ENCODE measurements at regions not wholly inside any gene's neighbourhood (a gene's known extent, or its start where the extent isn't known, plus 50 kb on each side); places are given as distances from the start of the nearest gene placed in this dataset.

DNA sequence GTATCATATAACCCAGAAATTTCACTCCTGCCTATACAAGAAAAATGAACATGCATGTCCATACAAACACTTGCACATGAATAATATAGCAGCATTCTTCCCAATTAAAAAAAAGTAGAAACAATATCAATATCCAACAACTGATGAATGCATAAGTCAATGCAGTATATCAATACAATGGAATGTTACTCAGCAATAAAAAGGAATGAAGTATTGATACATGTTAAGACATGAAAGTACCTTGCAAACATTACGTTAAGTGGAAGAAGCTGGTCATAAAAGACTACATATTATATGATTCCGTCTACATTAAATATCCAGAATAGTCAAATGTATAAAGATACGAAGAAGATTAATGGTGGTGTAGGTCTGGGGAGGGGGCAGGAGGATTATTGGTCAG, 73.9 kb upstream of the DRD2 start:
- Histone ChIP-seq H3F3A (ENCODE audit: low read depth) (no peaks in the 10 kb centered on the region), H3K9me3 (ENCODE audit: insufficient read depth, low read depth, low read length) (no peaks in the 10 kb centered on the region), H3K9me2 (replicated peaks; ENCODE audit: low read depth, low read length) (no peaks in the 10 kb centered on the region), H3K4me1 (ENCODE audit: insufficient read depth, low read length, poor library complexity, severe bottlenecking) (no peaks in the 10 kb centered on the region), H3K36me3 (ENCODE audit: insufficient read depth, low read length) (no peaks in the 10 kb centered on the region), H4K20me1 (ENCODE audit: insufficient read depth, low read length, poor library complexity, severe bottlenecking) (no peaks in the 10 kb centered on the region), H3K79me2 (ENCODE audit: insufficient read depth, low read length) (no peaks in the 10 kb centered on the region), H2AFZ (ENCODE audit: low read length) (no peak overlapping the region), H3K4me2 (ENCODE audit: low read depth, low read length, poor library complexity, severe bottlenecking) (no peak overlapping the region), H3K9ac (ENCODE audit: low read depth, low read length, poor library complexity, severe bottlenecking) (no peak overlapping the region), H3K4me3 (ENCODE audit: low read length, poor library complexity, severe bottlenecking) (no peak overlapping the region), H3K27me3 (ENCODE audit: insufficient read depth, low read length, poor library complexity, severe bottlenecking) (no peaks in the 10 kb centered on the region)
- TF ChIP-seq, protein P1, sequence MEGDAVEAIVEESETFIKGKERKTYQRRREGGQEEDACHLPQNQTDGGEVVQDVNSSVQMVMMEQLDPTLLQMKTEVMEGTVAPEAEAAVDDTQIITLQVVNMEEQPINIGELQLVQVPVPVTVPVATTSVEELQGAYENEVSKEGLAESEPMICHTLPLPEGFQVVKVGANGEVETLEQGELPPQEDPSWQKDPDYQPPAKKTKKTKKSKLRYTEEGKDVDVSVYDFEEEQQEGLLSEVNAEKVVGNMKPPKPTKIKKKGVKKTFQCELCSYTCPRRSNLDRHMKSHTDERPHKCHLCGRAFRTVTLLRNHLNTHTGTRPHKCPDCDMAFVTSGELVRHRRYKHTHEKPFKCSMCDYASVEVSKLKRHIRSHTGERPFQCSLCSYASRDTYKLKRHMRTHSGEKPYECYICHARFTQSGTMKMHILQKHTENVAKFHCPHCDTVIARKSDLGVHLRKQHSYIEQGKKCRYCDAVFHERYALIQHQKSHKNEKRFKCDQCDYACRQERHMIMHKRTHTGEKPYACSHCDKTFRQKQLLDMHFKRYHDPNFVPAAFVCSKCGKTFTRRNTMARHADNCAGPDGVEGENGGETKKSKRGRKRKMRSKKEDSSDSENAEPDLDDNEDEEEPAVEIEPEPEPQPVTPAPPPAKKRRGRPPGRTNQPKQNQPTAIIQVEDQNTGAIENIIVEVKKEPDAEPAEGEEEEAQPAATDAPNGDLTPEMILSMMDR (conservative IDR thresholded peaks at IDR 0.05; ENCODE audit: low read length), result no peak
- TF ChIP-seq EZH2phosphoT487 (IDR thresholded peaks at IDR 0.05; ENCODE audit: borderline replicate concordance), result no peak

DNA sequence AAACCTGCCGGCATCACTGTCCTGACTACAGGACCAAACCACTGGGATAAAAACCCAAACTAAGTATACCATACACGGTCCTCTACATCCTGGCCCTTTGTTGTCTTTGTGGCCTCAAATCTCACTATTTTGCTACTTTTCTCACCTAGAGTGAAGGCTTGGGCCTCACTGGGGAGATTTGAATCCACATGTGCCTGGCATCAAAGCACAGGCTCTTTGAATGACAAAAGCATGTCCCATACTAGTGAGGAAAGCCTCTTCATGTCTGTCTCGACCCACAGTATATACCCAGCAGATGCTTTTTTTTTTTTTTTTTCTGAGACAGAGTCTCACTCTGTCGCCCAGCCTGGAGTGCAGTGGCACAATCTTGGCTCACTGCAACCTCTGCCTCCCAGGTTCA, 72.5 kb upstream of the DRD2 start:
- H3K79me2 ChIP-seq (ENCODE audit: insufficient read depth, low read length), result no peaks in the 10 kb centered on the region
- no peaks in the 10 kb centered on the region for H3F3A ChIP-seq (ENCODE audit: low read depth)
- no peak overlapping the region for H3K4me2 ChIP-seq (ENCODE audit: low read depth, low read length, poor library complexity, severe bottlenecking)
- H3K9ac ChIP-seq (ENCODE audit: low read depth, low read length, poor library complexity, severe bottlenecking), result no peak overlapping the region
- no peak overlapping the region for H3K4me3 ChIP-seq (ENCODE audit: low read length, poor library complexity, severe bottlenecking)
- no peaks in the 10 kb centered on the region for H3K9me2 ChIP-seq (replicated peaks; ENCODE audit: low read depth, low read length)
- H4K20me1 ChIP-seq (ENCODE audit: insufficient read depth, low read length, poor library complexity, severe bottlenecking), result no peaks in the 10 kb centered on the region
- no peaks in the 10 kb centered on the region for H3K9me3 ChIP-seq (ENCODE audit: insufficient read depth, low read depth, low read length)
- TF ChIP-seq, protein P1 (conservative IDR thresholded peaks at IDR 0.05; ENCODE audit: low read length), result no peak
- TF ChIP-seq EZH2phosphoT487 (IDR thresholded peaks at IDR 0.05; ENCODE audit: borderline replicate concordance), result no peak
- H3K27me3 ChIP-seq (ENCODE audit: insufficient read depth, low read length, poor library complexity, severe bottlenecking), result no peaks in the 10 kb centered on the region
- no peak overlapping the region for H2AFZ ChIP-seq (ENCODE audit: low read length)
- no peaks in the 10 kb centered on the region for H3K36me3 ChIP-seq (ENCODE audit: insufficient read depth, low read length)
- no peaks in the 10 kb centered on the region for H3K4me1 ChIP-seq (ENCODE audit: insufficient read depth, low read length, poor library complexity, severe bottlenecking)

- Histone ChIP-seq H3K9me3 (ENCODE audit: insufficient read depth, low read depth, low read length) (no peaks in the 10 kb centered on the region), H3K4me1 (ENCODE audit: insufficient read depth, low read length, poor library complexity, severe bottlenecking) (no peaks in the 10 kb centered on the region), H3K9ac (ENCODE audit: low read depth, low read length, poor library complexity, severe bottlenecking) (no peak overlapping the region), H3K79me2 (ENCODE audit: insufficient read depth, low read length) (no peaks in the 10 kb centered on the region), H2AFZ (ENCODE audit: low read length) (no peak overlapping the region), H3F3A (ENCODE audit: low read depth) (no peaks in the 10 kb centered on the region), H4K20me1 (ENCODE audit: insufficient read depth, low read length, poor library complexity, severe bottlenecking) (no peaks in the 10 kb centered on the region), H3K4me3 (ENCODE audit: low read length, poor library complexity, severe bottlenecking) (no peak overlapping the region), H3K36me3 (ENCODE audit: insufficient read depth, low read length) (no peaks in the 10 kb centered on the region), H3K27me3 (ENCODE audit: insufficient read depth, low read length, poor library complexity, severe bottlenecking) (no peaks in the 10 kb centered on the region), H3K4me2 (ENCODE audit: low read depth, low read length, poor library complexity, severe bottlenecking) (no peak overlapping the region), H3K9me2 (replicated peaks; ENCODE audit: low read depth, low read length) (no peaks in the 10 kb centered on the region)
- TF ChIP-seq, protein P1 (conservative IDR thresholded peaks at IDR 0.05; ENCODE audit: low read length), result no peak
- no peak for TF ChIP-seq EZH2phosphoT487 (IDR thresholded peaks at IDR 0.05; ENCODE audit: borderline replicate concordance)
These were observed 71.7 kb upstream of the DRD2 start for GRCh38 chr11:113546757-113547507.

Data from Loucy (cell line).